ENCODE measurements at regions not wholly inside any gene's neighbourhood (a gene's known extent, or its start where the extent isn't known, plus 50 kb on each side); places are given as distances from the start of the nearest gene placed in this dataset.

DNA sequence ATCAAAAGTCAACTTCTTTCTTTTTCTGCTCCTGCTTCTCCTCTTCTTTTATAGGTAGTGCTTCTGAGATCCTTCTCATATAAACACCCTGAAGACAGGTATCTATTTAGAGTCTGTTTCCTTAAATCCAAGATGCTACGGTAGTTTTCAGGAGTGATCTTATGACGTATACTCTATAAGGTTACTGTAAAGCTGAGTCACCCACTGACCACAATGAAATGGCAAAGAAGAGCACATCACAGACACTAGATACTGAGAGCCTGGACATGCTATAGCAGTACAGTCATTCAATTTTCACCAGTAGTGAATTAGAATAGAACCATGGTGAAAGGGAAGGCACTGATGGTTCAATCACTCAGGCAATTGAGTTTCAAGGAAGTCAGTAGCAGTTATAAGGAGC lies 412.5 kb downstream of the ADAM29 start:
- TF ChIP-seq EZH2phosphoT487 (IDR thresholded peaks at IDR 0.05; ENCODE audit: unreplicated experiment) (no peak), EZH2 (IDR thresholded peaks at IDR 0.05; ENCODE audit: low read depth, unreplicated experiment) (no peak), POLR2AphosphoS5 (IDR thresholded peaks at IDR 0.05; ENCODE audit: low read depth) (no peak), NANOG (IDR thresholded peaks at IDR 0.05; ENCODE audit: borderline replicate concordance) (no peak)
- TF ChIP-seq, protein P1, sequence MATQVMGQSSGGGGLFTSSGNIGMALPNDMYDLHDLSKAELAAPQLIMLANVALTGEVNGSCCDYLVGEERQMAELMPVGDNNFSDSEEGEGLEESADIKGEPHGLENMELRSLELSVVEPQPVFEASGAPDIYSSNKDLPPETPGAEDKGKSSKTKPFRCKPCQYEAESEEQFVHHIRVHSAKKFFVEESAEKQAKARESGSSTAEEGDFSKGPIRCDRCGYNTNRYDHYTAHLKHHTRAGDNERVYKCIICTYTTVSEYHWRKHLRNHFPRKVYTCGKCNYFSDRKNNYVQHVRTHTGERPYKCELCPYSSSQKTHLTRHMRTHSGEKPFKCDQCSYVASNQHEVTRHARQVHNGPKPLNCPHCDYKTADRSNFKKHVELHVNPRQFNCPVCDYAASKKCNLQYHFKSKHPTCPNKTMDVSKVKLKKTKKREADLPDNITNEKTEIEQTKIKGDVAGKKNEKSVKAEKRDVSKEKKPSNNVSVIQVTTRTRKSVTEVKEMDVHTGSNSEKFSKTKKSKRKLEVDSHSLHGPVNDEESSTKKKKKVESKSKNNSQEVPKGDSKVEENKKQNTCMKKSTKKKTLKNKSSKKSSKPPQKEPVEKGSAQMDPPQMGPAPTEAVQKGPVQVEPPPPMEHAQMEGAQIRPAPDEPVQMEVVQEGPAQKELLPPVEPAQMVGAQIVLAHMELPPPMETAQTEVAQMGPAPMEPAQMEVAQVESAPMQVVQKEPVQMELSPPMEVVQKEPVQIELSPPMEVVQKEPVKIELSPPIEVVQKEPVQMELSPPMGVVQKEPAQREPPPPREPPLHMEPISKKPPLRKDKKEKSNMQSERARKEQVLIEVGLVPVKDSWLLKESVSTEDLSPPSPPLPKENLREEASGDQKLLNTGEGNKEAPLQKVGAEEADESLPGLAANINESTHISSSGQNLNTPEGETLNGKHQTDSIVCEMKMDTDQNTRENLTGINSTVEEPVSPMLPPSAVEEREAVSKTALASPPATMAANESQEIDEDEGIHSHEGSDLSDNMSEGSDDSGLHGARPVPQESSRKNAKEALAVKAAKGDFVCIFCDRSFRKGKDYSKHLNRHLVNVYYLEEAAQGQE (IDR thresholded peaks at IDR 0.05; ENCODE audit: unreplicated experiment) = no peak
- TF ChIP-seq, protein P2, sequence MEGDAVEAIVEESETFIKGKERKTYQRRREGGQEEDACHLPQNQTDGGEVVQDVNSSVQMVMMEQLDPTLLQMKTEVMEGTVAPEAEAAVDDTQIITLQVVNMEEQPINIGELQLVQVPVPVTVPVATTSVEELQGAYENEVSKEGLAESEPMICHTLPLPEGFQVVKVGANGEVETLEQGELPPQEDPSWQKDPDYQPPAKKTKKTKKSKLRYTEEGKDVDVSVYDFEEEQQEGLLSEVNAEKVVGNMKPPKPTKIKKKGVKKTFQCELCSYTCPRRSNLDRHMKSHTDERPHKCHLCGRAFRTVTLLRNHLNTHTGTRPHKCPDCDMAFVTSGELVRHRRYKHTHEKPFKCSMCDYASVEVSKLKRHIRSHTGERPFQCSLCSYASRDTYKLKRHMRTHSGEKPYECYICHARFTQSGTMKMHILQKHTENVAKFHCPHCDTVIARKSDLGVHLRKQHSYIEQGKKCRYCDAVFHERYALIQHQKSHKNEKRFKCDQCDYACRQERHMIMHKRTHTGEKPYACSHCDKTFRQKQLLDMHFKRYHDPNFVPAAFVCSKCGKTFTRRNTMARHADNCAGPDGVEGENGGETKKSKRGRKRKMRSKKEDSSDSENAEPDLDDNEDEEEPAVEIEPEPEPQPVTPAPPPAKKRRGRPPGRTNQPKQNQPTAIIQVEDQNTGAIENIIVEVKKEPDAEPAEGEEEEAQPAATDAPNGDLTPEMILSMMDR (conservative IDR thresholded peaks at IDR 0.05; ENCODE audit: low read depth in 2 of 2) = no peak

All from GM23338 (cell line).